Keratinocyte (primary cell): ENCODE measurements at regions not wholly inside any gene's neighbourhood (a gene's known extent, or its start where the extent isn't known, plus 50 kb on each side); places are given as distances from the start of the nearest gene placed in this dataset.

Experiments used
- DNase-seq: peaks from one replicate; pipeline ENCODE4 v3.0.0-alpha.2; 2011; ENCODE audit warnings: low read depth, missing footprints, low spot score
- FAIRE-seq: peaks from 2 replicates; lab custom pipeline; 2011; peaks lifted over from hg19 to GRCh38; lab: Jason Lieb, UNC
- H2AFZ ChIP-seq: 2 replicates; pipeline ENCODE4 v1.6.0; 2012; ENCODE audit warnings: low read length, control low read depth, inconsistent platforms; ENCODE audit not compliant: control insufficient read depth
- H3K27ac ChIP-seq: 2 replicates; pipeline ENCODE4 v1.5.1; 2011; ENCODE audit warnings: low read length; ENCODE audit not compliant: control insufficient read depth, insufficient read depth
- H3K27me3 ChIP-seq: 3 replicates; pipeline ENCODE4 v1.6.0; 2011; ENCODE audit warnings: low read length; ENCODE audit not compliant: control insufficient read depth, insufficient read depth; ENCODE audit errors: extremely low read depth
- H3K36me3 ChIP-seq, 2 experiments: 2 replicates in 1 of 2; 3 replicates in 1 of 2; pipeline ENCODE4 v1.5.1; 2011; ENCODE audit warnings: low read length in 2 of 2, mild to moderate bottlenecking in 1 of 2; ENCODE audit not compliant: control insufficient read depth in 2 of 2, insufficient read depth in 2 of 2; ENCODE audit errors: extremely low read depth in 1 of 2
- H3K4me1 ChIP-seq: 3 replicates; pipeline ENCODE4 v1.5.1; 2011; ENCODE audit warnings: low read length; ENCODE audit not compliant: control insufficient read depth, insufficient read depth; ENCODE audit errors: extremely low read depth
- H3K4me2 ChIP-seq: 3 replicates; pipeline ENCODE4 v1.6.0; 2011; ENCODE audit warnings: low read depth, low read length; ENCODE audit not compliant: control insufficient read depth, insufficient read depth; ENCODE audit errors: extremely low read depth
- H3K4me3 ChIP-seq, 3 experiments: fragments of 200-600 bp in 1 of 3; sonication (generic) in 1 of 3; 2 replicates in 2 of 3; 3 replicates in 1 of 3; pipeline ENCODE4 v1.5.1; 2011 to 2016; ENCODE audit warnings: low read length in 3 of 3, mild to moderate bottlenecking in 3 of 3, control low read depth in 2 of 3, inconsistent platforms in 1 of 3, low read depth in 1 of 3, mixed read lengths in 1 of 3, mixed run types in 1 of 3, moderate library complexity in 1 of 3; ENCODE audit not compliant: control insufficient read depth in 2 of 3, insufficient read depth in 2 of 3; ENCODE audit errors: extremely low read depth in 1 of 3
- H3K79me2 ChIP-seq: 2 replicates; pipeline ENCODE4 v1.6.0; 2012; ENCODE audit warnings: low read length; ENCODE audit not compliant: control insufficient read depth, insufficient read depth
- H3K9ac ChIP-seq: 3 replicates; pipeline ENCODE4 v1.6.0; 2011; ENCODE audit warnings: low read length; ENCODE audit not compliant: control insufficient read depth, insufficient read depth; ENCODE audit errors: extremely low read depth
- H3K9me1 ChIP-seq: 3 replicates; pipeline ENCODE4 v1.6.0; 2011; ENCODE audit warnings: low read length; ENCODE audit not compliant: control insufficient read depth, insufficient read depth; ENCODE audit errors: extremely low read depth
- H3K9me3 ChIP-seq: 2 replicates; pipeline ENCODE4 v1.5.1; 2012; ENCODE audit warnings: low read depth, low read length; ENCODE audit not compliant: control insufficient read depth
- H4K20me1 ChIP-seq: 3 replicates; pipeline ENCODE4 v1.6.0; 2011; ENCODE audit warnings: low read length; ENCODE audit not compliant: control insufficient read depth, insufficient read depth; ENCODE audit errors: extremely low read depth
- EZH2 ChIP-seq: IDR thresholded peaks from one replicate; pipeline ENCODE4 v1.6.1; 2012; ENCODE audit warnings: inconsistent platforms, mild to moderate bottlenecking, low read length, moderate library complexity
- dilution Hi-C: fragments of 300-500 bp; cut with MboI; formaldehyde crosslinking; loops from one replicate; pipeline ENCODE4 v1.7.0; 2020; ENCODE audit warnings: low sequenced_read_pairs; ENCODE audit not compliant: extremely low pct_ligation_motif_present
- TF ChIP-seq, protein P1 (sequence below), 3 experiments: IDR thresholded peaks in 1 of 3; conservative IDR thresholded peaks in 1 of 3; optimal IDR thresholded peaks in 1 of 3; 2 replicates in 2 of 3; 3 replicates in 1 of 3; pipeline versions ENCODE3 to v1.5.1; 2011; ENCODE audit warnings: low read length in 3 of 3, mild to moderate bottlenecking in 3 of 3, moderate library complexity in 2 of 3, control low read depth in 1 of 3, inconsistent platforms in 1 of 3; ENCODE audit not compliant: insufficient read depth in 2 of 3; ENCODE audit errors: extremely low read depth in 1 of 3

DNA sequence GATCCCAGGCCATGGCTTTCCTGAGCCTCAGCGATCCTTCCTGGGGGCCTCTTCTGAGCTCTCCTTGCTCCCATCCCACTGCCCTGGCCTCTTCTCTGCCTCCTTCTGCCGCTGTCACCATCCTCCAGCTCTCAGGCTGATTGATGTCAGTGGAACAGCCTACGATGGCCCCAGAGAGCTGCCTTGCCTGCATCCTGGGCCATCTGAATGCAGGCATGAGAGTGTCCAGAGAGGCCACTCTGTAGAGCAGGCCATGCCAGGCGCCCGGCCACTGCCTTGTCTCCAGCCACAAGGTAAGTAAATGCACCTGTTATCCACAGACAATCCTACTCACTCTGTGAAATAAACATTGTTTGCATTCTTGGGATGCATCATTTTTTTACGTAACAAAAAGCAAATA, 171.4 kb upstream of the PPP2R2D start:
- TF ChIP-seq, protein P1, sequence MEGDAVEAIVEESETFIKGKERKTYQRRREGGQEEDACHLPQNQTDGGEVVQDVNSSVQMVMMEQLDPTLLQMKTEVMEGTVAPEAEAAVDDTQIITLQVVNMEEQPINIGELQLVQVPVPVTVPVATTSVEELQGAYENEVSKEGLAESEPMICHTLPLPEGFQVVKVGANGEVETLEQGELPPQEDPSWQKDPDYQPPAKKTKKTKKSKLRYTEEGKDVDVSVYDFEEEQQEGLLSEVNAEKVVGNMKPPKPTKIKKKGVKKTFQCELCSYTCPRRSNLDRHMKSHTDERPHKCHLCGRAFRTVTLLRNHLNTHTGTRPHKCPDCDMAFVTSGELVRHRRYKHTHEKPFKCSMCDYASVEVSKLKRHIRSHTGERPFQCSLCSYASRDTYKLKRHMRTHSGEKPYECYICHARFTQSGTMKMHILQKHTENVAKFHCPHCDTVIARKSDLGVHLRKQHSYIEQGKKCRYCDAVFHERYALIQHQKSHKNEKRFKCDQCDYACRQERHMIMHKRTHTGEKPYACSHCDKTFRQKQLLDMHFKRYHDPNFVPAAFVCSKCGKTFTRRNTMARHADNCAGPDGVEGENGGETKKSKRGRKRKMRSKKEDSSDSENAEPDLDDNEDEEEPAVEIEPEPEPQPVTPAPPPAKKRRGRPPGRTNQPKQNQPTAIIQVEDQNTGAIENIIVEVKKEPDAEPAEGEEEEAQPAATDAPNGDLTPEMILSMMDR (optimal IDR thresholded peaks at IDR 0.05 in 1 of 3, IDR thresholded peaks at IDR 0.05 in 1 of 3, conservative IDR thresholded peaks at IDR 0.05 in 1 of 3; ENCODE audit: extremely low read depth in 1 of 3, insufficient read depth in 2 of 3, low read length in 3 of 3): no peak
- TF ChIP-seq EZH2: no peak
- H3K27me3 ChIP-seq: no peaks in the 10 kb centered on the region
- H3K9ac ChIP-seq: no peak overlapping the region
- no peak overlapping the region for H2AFZ ChIP-seq
- no peaks in the 10 kb centered on the region for H3K9me1 ChIP-seq
- H3K4me3 ChIP-seq: no peak overlapping the region
- H3K27ac ChIP-seq: no peak overlapping the region
- no peaks in the 10 kb centered on the region for H3K36me3 ChIP-seq
- dilution Hi-C loops: no loop called here
- no peak overlapping the region for H3K4me2 ChIP-seq
- H4K20me1 ChIP-seq: no peaks in the 10 kb centered on the region
- H3K79me2 ChIP-seq: no peaks in the 10 kb centered on the region
- H3K9me3 ChIP-seq: peaks cover 18% of the 10 kb centered on the region
- no peak for FAIRE-seq
- no peaks in the 10 kb centered on the region for H3K4me1 ChIP-seq
- no peak for DNase-seq

DNA sequence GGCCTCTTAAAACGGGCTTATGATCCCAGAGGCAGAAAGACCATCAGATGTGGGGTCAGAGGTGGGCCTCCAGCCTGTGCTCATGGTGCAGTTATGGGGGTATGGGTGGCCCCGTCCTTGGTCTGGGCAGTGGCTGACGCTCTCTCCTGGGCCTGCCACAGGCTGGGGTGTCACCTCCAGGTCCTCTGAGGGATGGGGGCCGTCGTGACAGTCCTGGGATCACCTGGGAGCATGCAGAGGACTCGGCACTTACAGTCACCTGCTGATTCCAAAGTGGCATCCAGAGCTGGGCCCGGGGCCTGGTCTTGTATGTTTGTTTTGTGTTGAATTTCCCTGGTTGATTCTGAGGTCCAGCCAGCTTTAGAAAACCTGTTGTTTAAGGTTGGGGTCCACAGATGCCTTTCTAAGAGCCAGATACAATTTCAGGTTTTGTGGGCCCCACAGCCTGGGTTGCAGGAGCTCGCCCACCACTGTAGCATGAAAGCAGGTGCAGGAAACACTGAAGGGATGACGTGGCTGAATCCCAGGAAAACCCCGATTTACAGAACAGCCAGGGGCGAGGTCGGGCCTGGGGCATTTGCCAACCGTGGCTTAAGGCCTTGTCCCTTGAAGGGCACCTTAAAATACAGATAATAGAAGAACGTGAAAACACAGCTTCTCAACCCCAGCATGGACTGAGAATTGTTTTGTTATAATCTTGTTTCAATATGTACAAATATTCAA, 170.7 kb upstream of the PPP2R2D start:
- H4K20me1 ChIP-seq: no peaks in the 10 kb centered on the region
- H2AFZ ChIP-seq: no peak overlapping the region
- H3K4me2 ChIP-seq: no peak overlapping the region
- H3K27me3 ChIP-seq: no peaks in the 10 kb centered on the region
- H3K4me3 ChIP-seq: no peak overlapping the region
- dilution Hi-C loops: no loop called here
- H3K36me3 ChIP-seq: no peaks in the 10 kb centered on the region
- peaks cover 16% of the 10 kb centered on the region for H3K9me3 ChIP-seq
- H3K9me1 ChIP-seq: no peaks in the 10 kb centered on the region
- no peak for DNase-seq
- no peaks in the 10 kb centered on the region for H3K79me2 ChIP-seq
- H3K27ac ChIP-seq: no peak overlapping the region
- H3K4me1 ChIP-seq: no peaks in the 10 kb centered on the region
- no peak overlapping the region for H3K9ac ChIP-seq
- TF ChIP-seq, protein P1 (optimal IDR thresholded peaks at IDR 0.05 in 1 of 3, IDR thresholded peaks at IDR 0.05 in 1 of 3, conservative IDR thresholded peaks at IDR 0.05 in 1 of 3; ENCODE audit: extremely low read depth in 1 of 3, insufficient read depth in 2 of 3, low read length in 3 of 3): no peak
- no peak for TF ChIP-seq EZH2
- no peak for FAIRE-seq
